Middle frontal gyrus (tissue), 1 donor: ENCODE measurements at regions not wholly inside any gene's neighbourhood (a gene's known extent, or its start where the extent isn't known, plus 50 kb on each side); places are given as distances from the start of the nearest gene placed in this dataset.

ENCODE experiments used
- DNase-seq: peaks from one replicate; pipeline ENCODE4 v3.0.0-alpha.2; 2015; ENCODE audit warnings: low spot score; ENCODE audit errors: extremely low spot score

DNA sequence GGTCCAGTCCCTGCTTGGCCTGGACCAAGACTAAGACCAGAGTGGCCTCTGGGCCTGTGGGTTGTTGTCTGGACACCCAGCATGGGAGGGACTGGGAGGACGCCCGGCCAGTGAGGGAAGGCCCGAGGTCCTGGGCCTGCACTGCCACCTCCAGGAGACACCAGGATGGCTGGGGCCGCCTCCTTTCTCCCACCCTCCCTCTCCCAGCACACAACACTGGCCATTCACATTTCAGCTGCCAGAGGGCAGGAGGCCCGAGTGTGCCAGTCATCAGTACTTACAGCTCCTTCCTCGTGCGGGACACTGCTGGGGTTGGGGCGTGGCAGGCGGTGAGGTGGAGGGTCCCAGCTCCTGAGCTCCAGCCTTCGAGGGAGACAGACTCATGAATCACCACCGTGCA is 133.5 kb downstream of the ASB1 start:
- no peak for DNase-seq

DNA sequence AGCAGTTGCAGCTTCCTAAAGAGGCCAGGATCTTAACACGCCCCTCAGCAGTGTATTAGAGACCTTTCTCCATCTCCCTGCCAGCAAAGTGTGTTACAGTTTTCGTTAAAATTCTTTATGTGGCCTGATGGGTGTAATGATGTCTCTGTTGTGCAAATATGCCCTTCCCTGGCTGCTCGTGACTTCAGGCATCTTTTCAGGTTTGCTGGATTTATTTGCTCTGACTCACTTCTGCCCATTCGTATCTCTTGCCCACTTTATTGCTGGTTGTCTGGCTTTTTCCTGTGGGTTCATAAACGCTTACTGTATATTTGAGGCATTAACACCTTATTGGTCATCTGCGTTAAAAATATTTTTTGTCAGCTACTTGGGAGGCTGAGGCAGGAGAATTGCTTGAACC is 134.5 kb downstream of the ASB1 start:
- DNase-seq, result no peak

DNA sequence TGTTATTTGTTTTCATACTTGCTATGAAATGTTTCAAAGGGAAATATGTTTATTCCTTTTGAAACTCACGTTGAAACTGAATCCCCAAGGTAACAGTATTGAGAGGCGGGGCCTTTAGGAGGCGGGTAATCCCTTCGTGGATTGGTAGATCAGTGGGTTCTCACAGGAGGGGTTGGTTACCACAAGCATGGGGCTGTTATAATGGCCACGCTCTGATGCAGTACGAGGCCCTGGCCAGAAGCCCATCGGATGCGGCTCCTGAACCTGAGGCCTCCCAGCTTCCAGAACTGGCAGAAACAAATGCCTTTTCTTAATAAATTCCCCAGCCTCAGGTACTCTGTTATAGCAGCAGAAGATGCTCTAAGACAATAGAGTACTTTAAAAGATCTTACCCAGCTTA is 135.7 kb downstream of the ASB1 start:
- no peak for DNase-seq

DNA sequence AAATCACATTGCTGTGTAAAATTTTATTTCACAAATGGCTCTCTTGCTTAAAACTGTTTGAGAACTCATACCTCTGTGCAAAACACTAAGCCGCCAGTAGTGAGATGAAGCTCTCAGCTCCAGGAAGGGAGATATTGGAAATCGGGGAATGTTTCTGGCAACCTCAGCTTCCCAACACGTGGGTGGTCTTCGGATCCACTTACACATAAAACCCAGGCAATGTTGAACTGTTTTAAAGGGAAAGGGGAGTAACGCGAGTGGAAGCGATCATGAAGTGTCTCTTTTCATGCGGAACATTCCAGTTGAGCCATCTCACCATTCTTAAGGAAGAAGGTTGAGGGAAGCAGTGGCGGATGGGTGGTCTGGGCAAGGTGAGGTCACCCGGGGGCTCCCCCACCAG is 136.8 kb downstream of the ASB1 start:
- DNase-seq, result no peak

DNA sequence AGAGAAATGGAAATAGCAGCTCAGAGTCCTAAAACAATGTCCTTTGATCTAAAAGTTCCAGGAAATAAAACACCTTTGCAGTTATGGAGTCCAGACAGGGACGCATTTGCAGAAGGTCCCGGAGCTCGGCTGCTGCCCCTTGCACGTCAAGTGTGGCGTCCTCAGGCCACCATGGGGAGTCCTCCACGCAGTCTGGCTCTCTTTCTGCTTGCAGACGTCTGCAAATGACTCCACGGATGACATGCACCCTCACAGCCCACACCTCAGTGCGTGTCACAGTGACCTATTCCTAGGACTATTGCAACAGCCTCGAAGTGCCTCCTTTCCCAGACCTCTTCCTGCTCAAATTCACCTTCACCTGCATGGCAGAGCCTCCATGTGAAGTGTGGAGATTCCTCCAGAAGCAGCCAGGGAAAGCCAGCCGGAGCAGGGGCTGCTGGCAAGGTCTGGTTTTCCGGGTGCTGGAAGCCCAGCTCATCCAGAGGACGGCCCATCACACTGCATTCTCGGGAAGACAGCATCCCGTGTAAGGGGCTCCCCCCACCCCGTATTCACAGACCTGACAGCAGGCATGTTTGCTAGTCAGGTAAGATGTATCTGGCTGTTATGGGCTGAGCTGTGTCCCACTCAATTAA is 137.7 kb downstream of the ASB1 start:
- no peak for DNase-seq

DNA sequence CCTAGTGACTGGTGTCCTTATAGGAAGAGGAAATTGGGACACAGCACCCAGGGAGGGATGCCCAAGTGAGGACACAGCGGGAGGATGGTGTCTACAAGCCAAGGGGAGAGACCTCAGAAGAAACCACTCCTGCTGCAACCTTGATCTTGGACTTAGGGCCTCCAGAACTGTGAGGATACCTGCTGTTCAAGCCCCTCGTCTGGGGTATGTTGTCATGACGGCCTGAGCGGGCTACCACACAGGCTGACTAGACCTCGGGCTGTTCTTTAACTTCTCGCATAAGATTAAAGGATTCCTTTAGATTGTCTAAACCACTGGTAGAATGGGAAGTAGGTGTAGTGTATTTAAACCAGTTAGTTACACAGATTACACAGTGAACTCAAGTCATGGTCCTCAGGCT is 138.3 kb downstream of the ASB1 start:
- DNase-seq, result no peak

DNA sequence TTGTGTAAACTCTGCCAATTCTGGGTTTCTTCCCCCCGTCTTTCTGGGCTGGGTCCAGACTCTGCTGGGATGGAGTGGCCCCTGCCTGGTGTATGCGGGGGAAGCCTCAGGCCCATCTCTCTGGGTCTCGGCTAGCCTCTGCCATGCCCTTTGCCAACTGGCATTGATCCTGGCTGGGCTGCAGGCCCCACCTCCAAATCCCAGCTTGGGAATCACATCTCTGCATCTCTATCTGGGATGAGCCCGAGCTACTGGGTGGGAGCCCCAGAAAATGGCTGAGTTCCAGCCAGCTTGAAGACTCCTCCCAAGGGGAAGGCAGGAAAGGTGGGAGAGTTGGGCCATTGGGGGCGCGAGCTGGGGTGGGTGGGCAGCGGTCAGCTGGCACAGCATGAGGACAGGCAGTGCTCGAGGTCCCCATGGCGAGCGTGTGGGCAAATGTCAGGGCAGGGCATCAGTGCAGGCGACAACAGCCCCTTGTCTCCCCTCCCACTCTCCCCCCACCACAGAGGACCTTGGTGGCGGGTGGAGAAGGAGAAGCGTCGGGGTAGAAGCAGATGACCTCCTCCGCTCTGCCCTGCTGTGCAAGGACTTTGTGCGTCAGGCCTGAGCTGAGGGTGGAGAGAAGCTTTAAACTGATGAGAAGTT is 139.4 kb downstream of the ASB1 start:
- no peak for DNase-seq

DNA sequence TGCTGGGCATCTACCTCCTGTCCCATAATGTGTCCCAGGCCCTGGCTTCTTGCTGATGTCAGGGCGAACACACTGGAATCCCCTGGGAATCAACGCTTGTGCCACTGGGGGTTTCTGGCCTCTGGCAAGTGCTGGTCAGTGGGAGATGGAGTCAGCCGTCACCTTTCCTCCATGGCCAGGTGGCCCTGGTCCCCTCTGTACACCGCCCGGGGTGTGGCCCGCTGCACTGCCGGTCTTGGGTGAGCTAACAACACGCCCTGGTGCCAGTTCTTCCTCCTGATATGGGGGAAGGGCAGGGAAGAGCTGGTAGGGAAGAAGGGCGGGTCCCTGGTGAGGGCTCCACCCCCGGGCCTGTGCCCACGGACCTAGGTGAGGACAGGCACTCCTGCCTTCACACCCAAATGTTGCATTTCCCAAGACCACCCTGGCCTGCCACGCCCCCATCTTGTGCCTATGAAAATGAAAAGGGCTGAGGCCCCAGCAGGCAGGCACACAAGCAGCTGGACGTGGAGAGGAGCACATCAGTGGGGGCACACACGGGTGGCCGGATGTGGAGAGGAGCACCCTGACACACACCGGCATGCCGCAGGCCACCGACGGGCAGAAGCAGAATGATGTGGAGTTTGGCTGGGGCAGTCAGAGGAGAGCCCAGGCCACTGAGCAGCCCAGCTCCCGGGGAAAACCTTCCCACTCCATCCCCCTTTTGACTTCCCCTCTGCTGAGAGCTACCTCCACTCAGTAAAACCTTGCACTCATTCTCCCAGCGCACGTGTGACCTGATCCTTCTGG is 140.5 kb downstream of the ASB1 start:
- no peak for DNase-seq

DNA sequence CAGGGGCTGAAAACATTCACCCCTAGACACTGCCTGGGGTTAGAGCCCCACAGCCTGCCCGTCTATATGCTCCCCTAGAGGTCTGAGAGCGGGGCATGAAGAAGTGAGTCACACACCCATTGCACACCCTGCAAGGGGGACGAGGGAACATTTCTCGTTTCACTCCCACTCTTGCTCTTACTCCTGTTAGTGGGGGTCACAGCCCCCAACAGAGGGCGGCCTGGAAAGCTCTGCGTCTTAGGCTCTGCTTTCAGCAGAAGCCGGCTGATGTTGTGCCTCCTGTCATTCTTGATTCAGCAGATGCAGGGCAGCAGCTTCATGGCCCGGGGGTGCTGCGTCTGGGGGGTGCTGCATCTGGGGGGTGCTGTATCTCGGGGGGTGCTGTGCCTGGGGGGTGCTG is 141.3 kb downstream of the ASB1 start:
- no peak for DNase-seq

DNA sequence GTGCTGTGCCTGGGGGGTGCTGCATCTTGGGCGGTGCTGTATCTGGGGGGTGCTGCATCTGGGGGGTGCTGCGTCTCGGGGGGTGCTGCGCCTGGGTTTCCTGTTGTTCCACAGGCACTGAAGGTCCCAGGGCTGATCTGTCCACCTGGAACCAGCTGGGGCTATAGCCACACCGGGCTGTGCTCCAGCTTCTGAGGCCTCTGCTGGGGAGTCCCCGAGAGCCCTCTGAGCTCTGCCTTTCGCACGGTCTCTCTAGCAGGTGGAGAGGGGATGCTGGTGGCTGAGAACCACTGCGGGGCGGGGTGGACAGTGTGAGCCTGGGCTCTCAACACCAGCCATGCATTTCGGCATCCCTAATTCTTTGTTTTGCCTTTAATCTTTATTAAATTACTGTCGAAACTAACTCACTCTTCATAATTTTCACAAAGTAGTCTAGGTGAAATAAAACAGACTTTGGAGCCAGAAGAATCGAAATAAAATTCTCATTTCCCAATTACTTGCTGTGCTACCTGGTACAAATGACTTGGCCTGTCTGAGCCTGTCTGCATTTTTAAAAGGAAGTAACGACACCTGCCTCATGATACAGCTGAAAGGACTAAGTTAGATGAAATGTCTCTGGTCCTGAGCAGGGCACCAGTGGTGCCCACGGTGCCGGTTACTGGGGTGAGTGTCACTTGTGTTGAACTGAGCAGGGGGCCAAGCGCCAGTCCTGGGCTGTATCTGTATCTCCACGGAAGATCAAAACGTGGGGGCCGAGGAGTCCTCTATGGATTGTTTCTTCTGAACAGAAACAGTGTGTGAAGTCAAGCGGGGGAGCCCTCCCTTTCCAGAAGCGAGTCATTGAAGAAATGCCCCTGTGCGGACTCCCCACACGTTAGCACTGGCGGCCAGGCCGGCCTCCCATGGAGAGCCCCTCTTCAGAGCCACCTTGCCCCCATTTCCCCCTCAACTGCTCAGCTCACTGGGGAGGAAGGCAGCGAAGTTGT is 142.0 kb downstream of the ASB1 start:
- no peak for DNase-seq

DNA sequence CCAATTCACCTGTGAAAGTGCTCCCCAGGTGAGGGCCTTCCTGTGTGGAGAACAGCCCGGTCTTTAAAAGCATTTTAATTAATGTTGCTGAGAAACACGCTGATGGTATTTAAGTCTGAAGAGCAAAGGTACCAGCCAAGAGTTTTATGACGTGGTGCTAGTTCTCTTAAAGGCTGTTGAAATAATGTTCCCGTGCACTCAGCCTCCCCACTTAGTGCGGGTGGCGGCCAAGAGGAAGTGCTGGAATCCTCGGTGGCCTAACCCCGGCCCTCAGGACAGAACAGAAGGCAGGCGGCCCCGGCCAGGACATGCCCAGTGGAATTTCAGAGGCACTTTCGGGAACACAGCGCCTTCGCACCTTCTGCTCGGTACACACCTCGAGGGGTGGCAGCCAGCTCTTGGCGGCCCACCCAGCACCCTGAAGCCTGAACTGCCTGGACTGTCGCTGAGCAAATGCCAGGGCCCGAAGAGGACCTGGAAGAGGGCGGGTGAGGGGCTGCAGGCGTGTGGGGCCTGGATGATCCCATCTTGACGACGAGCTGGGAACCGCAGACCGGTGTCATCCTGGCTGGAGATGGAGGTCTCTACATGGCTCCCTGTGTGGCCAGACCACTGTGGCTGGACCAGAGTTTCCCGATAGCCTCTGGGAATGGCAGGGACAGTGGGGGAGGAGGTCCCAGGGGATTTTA is 142.9 kb downstream of the ASB1 start:
- no peak for DNase-seq

DNA sequence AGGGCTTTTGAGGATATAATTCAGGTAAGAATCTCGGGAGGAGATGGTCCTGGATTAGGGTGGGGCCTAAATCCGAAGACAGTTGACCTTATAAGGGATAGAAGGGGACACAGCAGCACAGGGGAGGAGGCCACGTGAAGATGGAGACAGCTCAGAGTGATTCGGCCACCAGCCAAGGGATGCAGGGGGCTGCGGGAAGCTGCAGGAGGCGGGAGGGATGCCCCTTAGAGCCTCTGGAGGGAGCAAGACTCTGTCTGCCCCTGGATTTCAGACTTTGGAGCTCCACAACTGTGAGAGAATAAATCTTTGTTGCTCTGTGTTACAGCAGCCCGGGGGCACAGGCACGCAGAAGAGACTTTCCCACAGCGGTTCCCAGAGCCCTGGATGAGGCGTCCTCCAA is 143.7 kb downstream of the ASB1 start:
- no peak for DNase-seq

DNA sequence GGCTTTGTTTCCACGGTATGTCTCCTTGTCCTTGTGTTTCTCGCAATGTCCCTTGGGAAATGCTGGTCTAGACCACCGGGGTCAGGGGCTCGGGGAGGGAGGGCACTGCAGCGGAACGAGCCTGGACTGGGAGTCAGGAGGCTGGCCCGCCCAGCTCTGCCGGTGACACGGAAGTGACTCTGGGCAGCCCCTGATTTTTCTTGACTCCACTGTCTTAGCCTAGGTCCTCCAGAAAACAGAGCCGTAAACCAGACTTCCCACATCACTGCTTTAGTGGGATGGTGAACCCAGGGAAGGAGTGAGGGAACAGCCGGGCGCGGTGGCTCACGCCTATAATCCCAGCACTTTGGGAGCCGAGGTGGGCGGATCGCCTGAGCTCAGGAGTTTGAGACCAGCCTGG is 144.2 kb downstream of the ASB1 start:
- no peak for DNase-seq

DNA sequence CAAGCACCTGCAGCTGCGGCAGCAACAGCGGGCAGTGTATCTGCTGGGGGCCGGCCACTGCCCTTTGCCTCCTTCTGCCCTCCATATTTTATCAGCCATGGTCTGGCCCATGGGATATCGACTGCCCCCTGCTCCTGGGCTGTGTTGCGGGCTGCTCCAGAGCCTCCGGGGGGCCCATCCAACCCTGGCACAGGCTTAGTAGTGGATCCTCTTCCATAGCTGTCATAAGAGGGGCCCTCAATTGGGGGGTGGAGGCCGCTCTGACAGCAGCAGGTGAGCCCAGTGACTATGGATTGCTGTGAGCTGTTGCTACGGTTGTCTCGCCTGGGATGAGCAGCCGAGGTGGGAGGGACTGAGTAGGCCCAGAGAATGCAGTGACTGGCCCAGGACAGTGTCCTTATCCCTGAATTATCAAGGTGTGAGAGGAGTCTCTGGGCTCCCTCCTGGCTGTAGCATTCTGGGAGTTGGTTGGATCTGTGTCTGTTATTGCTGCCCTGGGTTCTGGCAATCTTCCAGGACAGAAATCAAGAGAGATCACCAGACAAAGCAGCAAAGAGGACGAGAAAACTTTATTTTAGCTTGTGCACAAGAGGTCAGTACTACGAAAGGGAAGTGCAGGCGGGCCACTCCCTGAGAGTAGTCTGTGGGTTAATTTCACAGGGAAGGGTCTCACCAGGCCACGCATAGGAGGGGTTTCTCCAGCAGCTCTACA is 145.1 kb downstream of the ASB1 start:
- no peak for DNase-seq

DNA sequence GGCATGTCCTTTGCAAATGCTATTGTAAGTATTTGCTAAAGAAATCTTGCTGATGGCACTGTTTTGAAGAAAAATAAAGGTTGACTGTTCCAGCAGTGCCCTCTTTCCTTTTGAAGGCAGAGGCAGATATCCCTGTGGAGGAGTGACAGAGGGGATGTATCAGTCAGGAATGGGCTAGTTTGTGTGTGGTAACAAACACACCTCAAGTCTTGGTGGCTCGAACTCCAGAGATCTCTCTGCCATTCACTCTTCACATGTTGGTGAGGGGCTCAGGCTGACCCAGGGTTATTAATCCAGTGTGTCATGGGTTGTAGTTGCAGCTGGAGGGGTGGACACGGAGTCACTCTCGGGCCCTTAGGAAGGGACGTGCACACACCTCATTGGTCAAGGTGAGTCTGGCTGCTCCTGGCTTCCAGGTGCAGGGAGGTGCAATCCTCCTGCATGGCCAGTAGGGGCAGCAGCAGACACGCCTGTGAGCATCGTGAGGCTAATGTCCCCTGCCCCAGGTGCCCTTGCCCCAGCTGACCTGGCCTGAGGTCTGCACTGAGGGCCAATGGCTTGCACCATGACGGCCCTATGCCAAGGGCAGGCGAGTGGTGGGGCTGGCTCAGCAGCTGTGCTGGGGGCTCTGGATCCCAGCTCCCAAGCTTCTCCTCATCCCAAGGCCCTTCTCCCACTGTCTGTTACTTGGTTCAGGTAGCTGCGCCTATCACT is 146.5 kb downstream of the ASB1 start:
- no peak for DNase-seq

DNA sequence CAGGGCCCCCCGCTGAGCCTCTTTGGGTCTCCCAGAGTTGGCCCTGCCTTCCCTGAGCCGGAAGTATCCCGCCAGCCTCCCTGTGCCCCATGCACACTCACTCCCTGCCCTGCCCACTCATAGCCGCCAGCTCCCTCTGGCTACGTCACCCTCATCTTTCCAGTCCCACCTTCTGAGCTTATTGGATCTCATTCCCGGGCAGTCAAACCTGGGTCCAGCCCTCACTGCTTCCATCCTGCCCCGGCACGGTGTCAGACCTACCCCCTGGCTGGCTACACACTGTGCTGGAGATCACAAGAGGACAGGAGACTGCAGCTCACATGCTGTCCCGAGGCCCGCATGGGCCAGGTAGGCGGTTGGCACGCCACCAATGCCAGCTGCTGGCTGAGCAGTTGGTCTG is 147.2 kb downstream of the ASB1 start:
- no peak for DNase-seq

DNA sequence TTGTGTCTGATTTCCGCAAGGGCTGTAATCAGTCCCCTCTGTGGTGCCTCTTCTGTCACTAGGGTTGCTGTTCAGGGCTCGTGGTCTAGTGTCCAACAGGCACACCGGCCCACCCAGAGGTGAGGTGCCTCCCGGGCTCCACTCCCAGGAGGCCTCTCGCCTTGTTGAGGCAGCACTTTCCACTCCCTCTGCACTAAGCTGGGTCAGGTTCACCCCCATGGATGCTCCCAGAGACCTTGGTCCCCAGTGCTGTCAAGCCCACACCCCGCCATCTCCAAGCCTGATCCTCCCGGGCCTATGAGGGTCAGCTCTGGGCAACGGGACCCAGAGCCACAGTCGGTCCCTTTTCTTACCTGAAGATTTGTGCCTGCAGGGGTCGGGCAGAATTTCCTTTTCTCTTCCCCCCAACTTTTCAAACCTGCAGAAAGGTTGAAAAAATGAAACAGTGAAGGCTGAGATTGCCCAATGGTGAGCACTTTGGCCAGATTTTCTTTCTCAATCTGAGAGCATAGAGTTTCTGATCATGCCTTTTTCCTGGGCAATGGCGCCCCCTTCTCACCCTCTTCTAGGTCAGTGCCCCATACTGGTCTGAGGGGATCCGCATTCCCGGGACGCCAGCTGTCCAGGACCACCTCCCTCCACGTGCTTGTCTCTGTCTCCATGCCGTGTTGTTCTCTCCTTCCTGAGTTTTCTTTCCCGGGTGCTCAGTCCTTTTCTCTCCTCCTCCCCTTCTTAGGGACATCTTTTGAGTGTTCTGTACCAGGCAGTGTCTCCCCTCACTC is 148.0 kb downstream of the ASB1 start:
- DNase-seq, result no peak

DNA sequence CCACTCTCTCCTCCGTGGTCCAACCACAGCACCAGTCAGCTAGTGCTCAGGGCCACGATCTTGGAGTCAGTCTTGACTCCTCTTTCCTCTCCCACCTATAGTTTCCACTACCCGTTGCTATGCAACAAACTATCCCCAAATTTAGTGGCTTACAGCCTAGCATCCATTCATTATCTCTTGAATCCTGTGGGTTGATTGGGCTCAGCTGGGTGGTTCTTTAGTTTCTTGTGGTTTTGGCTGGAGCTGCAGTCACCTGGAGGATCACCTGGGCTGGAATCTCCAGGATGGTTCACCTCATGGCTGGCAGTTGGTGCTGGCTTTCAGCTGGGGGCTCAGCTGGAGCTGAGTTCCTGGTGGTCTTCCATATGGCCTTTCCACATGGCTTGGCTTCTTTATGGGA is 149.9 kb downstream of the ASB1 start:
- DNase-seq, result no peak

DNA sequence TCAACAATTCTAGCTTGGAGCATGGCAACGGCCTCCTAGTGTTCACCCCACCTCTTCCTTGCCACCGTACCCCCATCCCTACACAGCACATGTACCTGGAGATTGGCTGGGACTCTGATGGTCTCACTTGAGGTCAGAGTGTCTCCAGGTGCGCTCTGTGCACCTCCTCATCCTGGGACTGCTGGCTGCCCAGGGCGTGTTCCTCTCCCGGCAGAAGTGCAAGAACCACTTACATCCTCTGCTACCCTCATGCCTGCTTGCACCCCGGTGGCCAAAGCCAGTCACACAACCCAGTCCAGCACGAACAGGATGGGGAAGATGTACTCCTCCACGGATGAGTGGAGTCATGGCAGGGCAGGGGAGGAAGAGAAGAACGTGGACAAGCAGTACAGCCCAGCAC is 151.5 kb downstream of the ASB1 start:
- no peak for DNase-seq
